ENCODE measurements at regions not wholly inside any gene's neighbourhood (a gene's known extent, or its start where the extent isn't known, plus 50 kb on each side); places are given as distances from the start of the nearest gene placed in this dataset.

DNA sequence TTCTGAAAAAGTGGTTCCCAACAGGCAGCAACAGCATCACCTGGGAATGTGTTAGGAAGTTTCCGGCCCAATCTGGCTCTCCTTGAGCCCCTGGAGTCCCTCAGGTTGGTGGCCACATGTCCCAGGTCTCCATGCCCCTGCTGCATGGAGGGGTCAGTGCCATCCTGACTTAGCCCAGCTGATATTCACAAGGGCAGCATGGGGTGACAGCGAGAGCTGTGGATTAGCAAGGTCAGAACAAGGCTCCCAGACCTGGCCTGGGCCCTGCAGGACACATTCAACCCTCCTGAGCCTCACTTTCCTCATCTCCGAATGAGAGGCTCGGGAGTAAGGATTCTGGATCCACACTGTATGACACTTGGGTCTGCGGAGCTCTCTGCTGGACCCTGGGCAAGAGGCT, 243.8 kb upstream of the TLE3 start:
- H3K9me3 ChIP-seq (ENCODE audit: control insufficient read depth, insufficient read depth, low read length) = no peaks in the 10 kb centered on the region
- H3K4me1 ChIP-seq (ENCODE audit: insufficient read depth, low read length) = no peaks in the 10 kb centered on the region
- no peaks in the 10 kb centered on the region for H3K36me3 ChIP-seq (ENCODE audit: insufficient read depth, low read length)
- no peak overlapping the region for H3K9ac ChIP-seq (ENCODE audit: low read depth, low read length)

DNA sequence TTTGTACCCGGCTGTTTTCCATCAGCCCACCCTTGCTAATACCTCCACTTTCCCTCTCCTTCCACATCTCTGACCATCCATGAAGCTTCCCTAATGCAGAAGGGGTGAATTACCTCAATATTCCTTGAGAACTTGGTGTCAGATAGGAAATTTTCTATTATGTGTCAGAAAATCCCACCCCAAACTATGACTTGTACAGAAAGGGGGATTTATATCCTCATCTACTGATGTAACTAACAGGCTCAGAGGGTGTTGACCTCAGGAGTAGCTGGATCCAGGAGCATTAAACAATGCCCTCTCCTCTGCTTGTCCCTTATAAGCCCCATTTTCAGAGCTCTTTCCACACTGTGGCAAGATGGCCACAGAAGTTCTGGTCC, 242.8 kb upstream of the TLE3 start:
- Histone ChIP-seq H3K36me3 (ENCODE audit: insufficient read depth, low read length) (no peaks in the 10 kb centered on the region), H3K9me3 (ENCODE audit: control insufficient read depth, insufficient read depth, low read length) (no peaks in the 10 kb centered on the region), H3K9ac (ENCODE audit: low read depth, low read length) (no peak overlapping the region), H3K4me1 (ENCODE audit: insufficient read depth, low read length) (no peaks in the 10 kb centered on the region)

DNA sequence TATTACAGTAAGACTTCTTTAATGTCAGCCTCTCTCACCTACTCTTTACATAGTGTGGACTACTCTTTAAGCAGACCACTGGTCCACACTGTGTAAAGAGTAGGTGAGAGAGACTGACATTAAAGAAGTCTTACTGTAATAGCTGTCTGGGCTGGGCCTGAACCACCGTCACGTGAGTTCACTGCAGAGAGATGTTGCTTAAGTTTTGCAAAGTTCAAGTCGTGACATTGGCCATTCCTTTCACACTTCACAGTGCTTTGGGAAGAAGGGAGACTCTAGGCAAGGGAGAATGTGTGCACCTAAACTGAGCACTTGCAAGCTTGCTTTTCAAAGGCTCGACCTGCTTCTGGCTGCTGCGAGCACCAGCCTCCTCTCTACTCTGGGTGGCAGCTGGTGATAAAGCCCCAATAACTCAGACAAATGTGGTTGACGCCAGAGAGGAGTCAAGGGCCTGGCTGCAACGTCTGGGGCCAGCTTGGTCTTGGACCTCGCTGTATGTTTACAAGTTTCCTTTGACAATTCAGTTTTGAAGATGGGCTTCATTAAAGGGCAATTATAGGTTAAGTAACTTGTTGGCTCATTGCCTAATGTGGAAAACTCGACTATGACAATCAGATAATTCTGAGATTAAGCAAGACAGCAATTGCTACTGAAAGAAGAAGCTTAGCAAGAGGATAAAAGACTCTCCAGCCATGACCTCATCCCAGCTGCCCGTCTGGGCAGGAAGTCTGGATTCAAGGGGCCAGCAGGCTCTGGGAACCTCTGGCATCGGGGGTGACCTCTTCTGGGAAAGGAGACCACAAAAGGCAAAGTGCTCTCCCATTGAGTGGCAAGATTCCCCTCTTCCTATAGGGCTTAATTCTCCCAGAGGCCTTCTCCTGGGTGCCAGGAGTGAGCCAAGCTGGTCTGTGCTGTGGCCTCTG, 242.1 kb upstream of the TLE3 start:
- no peaks in the 10 kb centered on the region for H3K9me3 ChIP-seq (ENCODE audit: control insufficient read depth, insufficient read depth, low read length)
- no peak overlapping the region for H3K9ac ChIP-seq (ENCODE audit: low read depth, low read length)
- H3K4me1 ChIP-seq (ENCODE audit: insufficient read depth, low read length) = no peaks in the 10 kb centered on the region

DNA sequence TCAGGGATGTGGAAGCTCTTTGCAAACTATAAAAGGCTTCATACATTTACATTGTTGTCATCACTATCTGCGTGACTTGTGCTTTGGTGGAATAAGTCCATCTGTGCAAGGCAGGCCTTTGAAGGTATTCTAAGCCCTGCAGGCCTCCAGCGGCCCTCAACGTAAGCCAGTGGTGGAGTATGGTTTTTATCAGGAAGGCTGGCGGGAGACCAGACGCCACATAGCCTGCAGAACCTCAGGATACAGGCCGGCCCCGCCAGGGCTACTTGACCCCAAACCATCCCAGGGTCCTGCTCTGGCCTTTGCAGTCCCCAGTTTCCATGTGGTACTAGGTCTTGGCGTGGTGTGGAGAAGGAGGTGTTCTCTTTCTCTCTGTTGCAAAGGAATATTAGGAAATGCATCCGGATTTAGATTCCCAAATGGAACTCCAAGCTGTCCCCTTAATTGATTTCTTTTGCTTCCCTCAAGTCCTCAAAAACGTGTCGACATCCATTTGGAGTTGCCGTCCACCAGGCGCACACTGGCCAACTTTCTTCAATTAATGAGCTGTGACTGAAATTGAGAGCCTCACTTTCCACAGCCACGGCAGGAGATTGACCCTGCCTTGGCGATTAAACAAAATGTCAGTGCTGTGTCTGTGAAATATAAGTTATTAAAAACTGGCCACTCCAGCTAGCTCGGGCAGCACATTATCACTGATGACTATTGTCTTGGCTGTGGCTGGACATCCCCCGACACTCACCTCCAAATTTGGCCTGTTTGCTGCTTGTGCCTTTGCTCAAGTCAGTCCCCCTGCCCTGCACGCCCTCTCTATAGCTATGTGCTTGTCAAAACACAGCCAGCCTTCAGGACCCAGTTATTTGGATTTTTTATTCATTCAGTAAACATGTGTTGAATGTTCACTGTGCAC, 239.8 kb upstream of the TLE3 start:
- H3K4me1 ChIP-seq (ENCODE audit: insufficient read depth, low read length) = no peaks in the 10 kb centered on the region
- H3K9me3 ChIP-seq (ENCODE audit: control insufficient read depth, insufficient read depth, low read length) = peaks cover 8% of the 10 kb centered on the region; the same call in 1 of the 2 replicates
- no peaks in the 10 kb centered on the region for H3K36me3 ChIP-seq (ENCODE audit: insufficient read depth, low read length)
- no peak overlapping the region for H3K9ac ChIP-seq (ENCODE audit: low read depth, low read length)

More for the DNA sequence above, 242.1 kb upstream of the TLE3 start:
- no peaks in the 10 kb centered on the region for H3K36me3 ChIP-seq (ENCODE audit: insufficient read depth, low read length)

DNA sequence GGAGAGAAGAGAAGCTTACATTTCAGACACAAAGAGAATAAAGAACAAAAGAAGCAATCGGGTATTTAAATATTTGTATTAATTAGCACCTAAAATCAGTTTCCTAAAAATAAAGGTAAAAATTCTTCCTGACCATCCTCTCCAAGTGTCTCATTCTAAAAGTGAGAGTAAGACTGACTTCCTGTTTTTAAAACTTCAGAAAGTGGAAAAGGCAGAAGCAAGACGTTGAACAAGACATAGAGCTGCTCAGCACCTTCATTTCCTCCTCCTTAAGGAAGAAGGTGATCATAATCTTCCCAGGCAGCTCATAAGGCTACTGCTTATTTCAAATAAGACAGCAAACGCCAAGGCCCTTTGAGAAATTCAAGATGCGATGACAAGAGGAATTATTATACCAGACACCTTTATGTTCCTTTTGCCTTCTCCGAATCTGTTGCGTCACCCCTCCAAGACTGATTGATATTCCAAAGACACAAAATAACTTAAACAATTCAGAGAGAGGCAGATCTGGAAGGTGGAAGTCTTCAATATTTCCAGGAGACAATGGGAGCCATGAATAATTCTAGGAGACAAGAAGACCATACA, 238.8 kb upstream of the TLE3 start:
- peaks cover 8% of the 10 kb centered on the region; the same call in 1 of the 2 replicates for H3K9me3 ChIP-seq (ENCODE audit: control insufficient read depth, insufficient read depth, low read length)
- H3K36me3 ChIP-seq (ENCODE audit: insufficient read depth, low read length) = no peaks in the 10 kb centered on the region
- H3K9ac ChIP-seq (ENCODE audit: low read depth, low read length) = no peak overlapping the region

DNA sequence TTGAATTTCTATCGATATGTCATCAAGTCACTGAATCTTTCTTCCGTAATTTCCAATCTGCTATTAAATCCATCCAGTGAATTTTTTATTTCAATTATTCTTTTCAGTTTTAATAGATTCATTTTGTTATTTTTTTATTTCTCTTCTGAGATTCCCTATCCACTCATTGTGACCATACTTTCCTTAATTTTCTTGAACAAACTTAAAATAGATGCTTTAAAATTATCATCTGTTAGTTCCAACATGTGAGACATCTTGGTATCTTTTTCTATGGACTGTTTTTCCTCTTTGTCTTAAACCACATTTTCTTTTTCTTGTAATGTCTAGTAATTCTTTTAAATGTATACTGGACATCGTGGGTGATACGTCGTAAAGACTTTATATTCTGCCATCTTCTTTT, 236.6 kb upstream of the TLE3 start:
- Histone ChIP-seq H3K9me3 (ENCODE audit: control insufficient read depth, insufficient read depth, low read length) (peaks cover 8% of the 10 kb centered on the region; the same call in 1 of the 2 replicates), H3K9ac (ENCODE audit: low read depth, low read length) (no peak overlapping the region), H3K4me1 (ENCODE audit: insufficient read depth, low read length) (no peaks in the 10 kb centered on the region), H3K36me3 (ENCODE audit: insufficient read depth, low read length) (no peaks in the 10 kb centered on the region)

More for the DNA sequence above, 238.8 kb upstream of the TLE3 start:
- no peaks in the 10 kb centered on the region for H3K4me1 ChIP-seq (ENCODE audit: insufficient read depth, low read length)

DNA sequence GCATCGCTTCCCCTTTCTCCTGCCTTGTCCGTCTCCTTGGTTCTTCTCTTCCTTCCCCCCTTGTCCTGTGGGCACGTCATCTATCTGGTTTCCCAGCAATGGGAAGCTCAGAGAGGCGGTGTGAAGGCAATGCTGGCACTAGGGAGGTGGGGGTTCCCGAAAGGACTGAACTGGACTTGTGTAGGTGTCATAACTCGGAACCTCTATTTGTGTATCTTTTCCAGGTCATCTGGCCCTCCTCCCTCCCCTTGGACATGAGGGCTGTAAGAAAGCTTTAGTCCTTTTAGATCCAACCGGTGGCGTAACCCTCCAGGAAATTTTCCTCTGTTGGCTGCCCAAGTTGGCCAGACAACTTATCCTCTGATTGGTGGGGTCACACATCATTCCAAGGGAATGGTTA, 231.5 kb upstream of the TLE3 start:
- Histone ChIP-seq H3K9me3 (ENCODE audit: control insufficient read depth, insufficient read depth, low read length) (peaks cover 4% of the 10 kb centered on the region; the same call in 1 of the 2 replicates), H3K9ac (ENCODE audit: low read depth, low read length) (no peak overlapping the region), H3K36me3 (ENCODE audit: insufficient read depth, low read length) (no peaks in the 10 kb centered on the region), H3K4me1 (ENCODE audit: insufficient read depth, low read length) (peaks cover 12% of the 10 kb centered on the region; the same call in 1 of the 2 replicates)

DNA sequence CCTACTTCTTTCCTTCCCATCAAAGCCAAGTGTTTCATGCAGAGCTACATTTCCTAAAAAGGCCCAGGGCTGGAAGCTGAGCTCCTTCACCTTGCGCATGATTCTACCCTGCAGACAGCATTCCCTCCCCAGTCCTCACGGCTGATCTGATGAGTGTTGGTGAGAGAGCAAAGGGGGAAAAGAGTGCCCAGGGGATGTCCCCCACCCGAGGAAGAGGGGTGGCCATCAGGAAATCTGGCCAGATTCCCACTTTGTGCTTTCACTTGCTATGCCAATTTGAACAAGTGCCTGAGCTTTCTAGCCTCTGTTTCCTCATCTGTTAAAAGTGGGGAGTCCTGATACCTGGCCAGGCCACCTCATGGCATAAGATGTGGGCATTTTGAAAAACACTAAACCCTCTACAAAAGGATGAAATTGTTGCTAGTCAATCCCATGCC, 231.0 kb upstream of the TLE3 start:
- no peak overlapping the region for H3K9ac ChIP-seq (ENCODE audit: low read depth, low read length)
- H3K4me1 ChIP-seq (ENCODE audit: insufficient read depth, low read length) = peaks cover 12% of the 10 kb centered on the region; the same call in 1 of the 2 replicates
- no peaks in the 10 kb centered on the region for H3K36me3 ChIP-seq (ENCODE audit: insufficient read depth, low read length)
- no peaks in the 10 kb centered on the region; the same call in 1 of the 2 replicates for H3K9me3 ChIP-seq (ENCODE audit: control insufficient read depth, insufficient read depth, low read length)

DNA sequence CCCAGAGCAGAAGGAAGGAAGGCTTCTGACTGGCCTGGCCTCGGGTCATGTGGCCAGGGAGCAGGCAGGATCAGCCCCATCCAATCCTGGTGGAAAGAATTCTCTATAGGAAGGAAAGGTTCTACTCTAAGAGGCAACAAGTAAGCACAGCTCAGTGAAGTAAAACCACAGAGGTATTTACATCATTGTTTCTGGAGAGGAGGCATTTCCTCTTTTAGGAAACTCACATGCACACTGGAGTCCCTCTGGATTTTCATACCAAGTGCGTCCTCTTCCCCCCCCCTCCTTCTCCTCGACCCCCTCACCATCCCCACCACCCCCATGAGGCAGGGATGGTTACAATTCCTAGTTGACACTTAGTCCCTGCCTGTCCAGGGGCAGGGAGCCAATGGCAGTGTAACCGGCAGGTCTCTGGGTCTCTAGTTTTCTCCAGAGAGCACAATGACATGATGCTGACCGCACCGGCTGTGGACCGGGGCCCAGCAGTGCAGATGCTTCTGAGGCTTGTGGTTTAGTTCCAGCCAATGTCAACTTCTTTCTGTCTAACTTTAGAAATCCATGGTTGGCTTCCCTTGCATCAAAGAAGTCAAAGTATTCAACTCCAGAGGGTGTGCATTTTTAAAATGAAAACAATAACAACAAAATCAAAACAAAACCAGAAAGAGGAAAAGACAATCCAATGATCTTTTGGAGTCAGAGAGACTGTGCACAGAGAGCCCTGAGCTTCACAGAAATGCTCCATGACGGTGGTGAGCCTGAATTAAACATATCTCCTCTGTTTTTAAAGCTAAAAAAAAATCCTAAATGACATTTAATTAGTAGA, 230.3 kb upstream of the TLE3 start:
- H3K9me3 ChIP-seq (ENCODE audit: control insufficient read depth, insufficient read depth, low read length) = no peaks in the 10 kb centered on the region
- H3K9ac ChIP-seq (ENCODE audit: low read depth, low read length) = no peak overlapping the region
- H3K4me1 ChIP-seq (ENCODE audit: insufficient read depth, low read length) = peaks cover 12% of the 10 kb centered on the region; the same call in 1 of the 2 replicates
- no peaks in the 10 kb centered on the region for H3K36me3 ChIP-seq (ENCODE audit: insufficient read depth, low read length)

DNA sequence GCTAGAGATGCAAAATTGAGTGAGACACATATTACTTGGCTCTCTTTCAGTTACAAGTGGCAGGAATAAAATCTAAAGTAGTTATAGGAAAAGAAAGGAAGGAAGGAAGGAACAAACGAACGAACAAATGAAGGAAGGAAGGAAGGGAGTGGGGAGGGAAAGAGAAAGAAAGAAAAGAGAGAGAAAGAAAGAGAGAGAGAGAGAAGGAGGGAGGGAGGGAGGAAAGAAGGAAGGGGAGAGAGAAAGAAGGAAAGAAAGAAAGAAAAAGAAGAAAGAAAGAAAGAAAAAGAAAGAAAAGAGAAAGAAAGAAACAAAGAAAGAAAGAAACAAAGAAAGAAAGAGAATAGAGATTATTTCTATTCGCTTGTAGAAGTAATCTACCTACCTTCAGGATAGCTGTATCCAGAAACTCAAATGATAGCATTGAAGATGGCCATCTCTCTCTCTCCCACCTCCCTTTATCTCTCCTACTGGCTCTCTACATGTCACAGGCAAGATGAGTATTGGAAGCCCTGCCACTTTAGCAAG, 229.7 kb upstream of the TLE3 start:
- Histone ChIP-seq H3K9ac (ENCODE audit: low read depth, low read length) (no peak overlapping the region), H3K9me3 (ENCODE audit: control insufficient read depth, insufficient read depth, low read length) (no peaks in the 10 kb centered on the region), H3K4me1 (ENCODE audit: insufficient read depth, low read length) (peaks cover 12% of the 10 kb centered on the region; the same call in 1 of the 2 replicates), H3K36me3 (ENCODE audit: insufficient read depth, low read length) (no peaks in the 10 kb centered on the region)

DNA sequence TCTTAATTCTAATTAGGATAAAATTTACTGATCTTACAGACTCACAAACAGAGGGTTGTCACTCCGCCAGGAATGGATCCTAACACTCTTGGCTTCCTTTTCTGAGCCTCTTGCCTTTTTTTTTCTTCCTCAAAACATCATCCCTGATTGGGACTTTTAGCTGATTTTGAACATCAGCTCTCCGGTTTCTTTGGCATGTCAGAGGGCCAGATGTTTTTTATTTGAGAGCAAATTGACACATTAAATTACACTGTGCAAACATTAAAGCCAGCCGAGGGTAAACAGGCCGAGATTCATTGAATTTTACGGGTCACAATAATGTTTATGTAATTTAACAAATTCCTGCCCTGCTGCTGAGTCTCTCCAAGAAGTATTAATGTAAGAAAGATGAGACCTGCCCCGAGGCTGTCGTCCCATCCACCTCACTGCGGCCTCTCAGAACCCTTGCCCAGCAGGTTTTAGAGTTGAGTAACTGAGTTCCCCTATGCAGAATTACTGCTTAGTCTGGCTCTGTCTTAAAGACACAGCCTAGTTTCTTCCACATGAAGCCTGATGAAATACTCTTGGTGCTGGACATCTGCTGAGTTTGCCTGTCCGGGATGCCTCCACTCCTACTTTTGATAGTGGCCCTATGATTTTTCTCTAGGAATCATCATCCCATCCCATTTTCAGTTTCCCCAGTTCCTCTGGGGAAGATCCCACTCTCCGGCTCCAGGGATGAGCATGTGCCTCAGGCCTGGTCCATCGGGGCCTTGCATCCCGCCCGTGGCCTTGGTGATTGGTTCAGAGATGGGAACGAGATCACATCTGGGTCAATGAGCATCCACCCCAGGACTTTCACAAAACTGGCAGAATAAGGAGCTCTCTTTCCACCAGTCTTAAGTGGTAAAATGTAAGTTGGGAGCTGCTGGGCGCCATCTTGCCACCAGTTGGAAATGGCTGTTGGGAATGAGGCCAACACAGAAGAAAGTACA, 226.6 kb upstream of the TLE3 start:
- Histone ChIP-seq H3K36me3 (ENCODE audit: insufficient read depth, low read length) (no peaks in the 10 kb centered on the region), H3K9ac (ENCODE audit: low read depth, low read length) (no peak overlapping the region), H3K9me3 (ENCODE audit: control insufficient read depth, insufficient read depth, low read length) (no peaks in the 10 kb centered on the region), H3K4me1 (ENCODE audit: insufficient read depth, low read length) (peaks cover 12% of the 10 kb centered on the region; the same call in 1 of the 2 replicates)

DNA sequence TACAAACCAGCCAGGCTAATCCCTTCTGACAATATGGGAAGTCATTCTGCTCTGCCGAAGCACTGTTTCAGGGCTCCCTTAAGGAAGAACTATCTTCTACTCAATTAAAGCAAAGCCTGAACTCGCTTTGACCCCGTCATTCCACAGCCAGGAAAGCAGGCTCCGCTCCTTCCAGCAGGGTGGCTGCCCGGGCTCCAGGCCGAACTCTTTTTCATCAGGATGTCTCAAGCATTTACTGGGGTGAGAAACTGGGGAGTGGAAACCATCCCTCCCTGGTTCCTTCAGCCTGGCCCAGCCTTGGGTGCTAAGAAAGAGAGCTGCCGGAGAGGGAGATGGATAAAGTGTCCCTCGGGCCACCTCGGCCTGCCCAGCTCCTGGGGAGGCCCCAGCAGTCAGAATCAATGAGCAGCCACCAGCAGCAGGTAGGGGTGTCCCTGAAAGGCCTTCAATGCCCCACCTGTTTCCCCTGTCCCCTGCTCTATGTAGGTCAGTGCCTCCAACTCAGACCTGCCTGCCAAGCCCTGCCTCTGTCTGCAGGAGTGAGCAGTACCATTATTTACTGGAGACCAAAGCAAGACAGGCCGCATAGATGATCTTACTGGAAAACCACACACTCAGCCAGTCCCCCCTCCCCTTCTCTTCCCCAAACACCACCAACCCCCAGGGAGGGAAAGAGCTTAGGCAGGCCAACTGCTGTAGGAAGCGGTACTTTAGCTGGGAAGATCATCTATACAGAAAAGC, 225.6 kb upstream of the TLE3 start:
- no peak overlapping the region for H3K9ac ChIP-seq (ENCODE audit: low read depth, low read length)
- no peaks in the 10 kb centered on the region for H3K36me3 ChIP-seq (ENCODE audit: insufficient read depth, low read length)
- H3K4me1 ChIP-seq (ENCODE audit: insufficient read depth, low read length) = peaks cover 9% of the 10 kb centered on the region; the same call in 1 of the 2 replicates
- H3K9me3 ChIP-seq (ENCODE audit: control insufficient read depth, insufficient read depth, low read length) = no peaks in the 10 kb centered on the region

Measured in ES-I3 (cell line).